ENCODE measurements at regions not wholly inside any gene's neighbourhood (a gene's known extent, or its start where the extent isn't known, plus 50 kb on each side); places are given as distances from the start of the nearest gene placed in this dataset.
"Not testable (repeated sequence)": the region's sequence is repeated elsewhere in the genome, so short reads cannot be mapped to it uniquely, and the experiment has no call there.

DNA sequence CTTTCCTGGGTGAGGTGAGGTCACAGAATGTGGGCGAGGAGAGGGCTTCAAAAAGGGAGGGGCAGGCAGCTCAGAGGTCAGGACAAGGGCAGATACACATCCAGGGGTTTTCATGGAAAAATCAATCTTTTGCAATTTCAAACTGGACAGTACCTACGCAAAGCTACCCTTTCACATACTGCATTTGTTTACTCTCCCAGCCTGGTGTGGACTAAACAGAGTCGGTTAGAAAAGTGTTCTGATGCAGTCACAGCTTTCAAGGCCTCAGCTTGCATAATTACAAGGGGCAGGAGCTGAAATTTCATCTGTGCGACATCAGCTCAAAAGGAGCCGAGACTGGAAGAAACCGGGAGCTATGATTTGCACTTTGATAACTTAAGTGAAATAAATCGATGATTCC lies 351.8 kb downstream of the TEX29 start:
- not testable (repeated sequence) for DNase-seq (ENCODE audit: low read depth)

DNA sequence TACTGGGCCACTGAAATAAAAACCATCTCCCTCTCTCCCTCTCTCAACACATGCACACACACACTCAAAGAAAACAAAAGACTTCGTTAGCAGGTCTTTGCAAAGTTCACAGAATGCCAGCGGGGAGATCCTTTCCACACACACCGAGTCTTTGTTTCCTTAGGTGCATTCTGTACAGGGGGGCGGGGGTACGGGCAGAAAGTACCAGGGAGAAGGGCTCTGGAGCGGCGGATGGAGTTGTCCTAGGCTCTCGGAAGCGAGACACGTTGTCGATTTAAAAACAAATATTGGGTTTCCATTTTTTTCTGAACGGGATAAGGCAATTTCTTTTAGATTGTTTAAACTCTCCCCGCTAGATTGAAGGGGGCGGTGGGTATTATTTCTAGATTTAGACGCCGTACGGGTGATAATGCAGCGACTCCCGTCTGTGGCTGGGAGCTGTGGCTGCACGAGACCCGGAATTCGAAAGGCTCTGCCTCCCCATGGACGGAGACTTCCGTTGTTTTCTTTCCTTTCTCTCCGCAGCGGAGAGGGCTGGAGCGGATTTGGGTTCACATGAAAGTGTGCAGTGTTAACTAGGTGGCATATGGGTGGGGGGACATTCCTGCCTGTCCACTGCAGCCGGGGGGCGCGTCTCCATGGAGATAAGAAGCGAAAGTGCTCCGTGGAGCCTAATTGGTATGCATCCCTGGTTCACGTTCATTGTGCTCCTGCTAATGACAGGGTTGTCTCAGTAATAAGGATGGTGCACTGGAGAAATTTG lies 357.9 kb downstream of the TEX29 start:
- DNase-seq (ENCODE audit: low read depth): not testable (repeated sequence)

DNA sequence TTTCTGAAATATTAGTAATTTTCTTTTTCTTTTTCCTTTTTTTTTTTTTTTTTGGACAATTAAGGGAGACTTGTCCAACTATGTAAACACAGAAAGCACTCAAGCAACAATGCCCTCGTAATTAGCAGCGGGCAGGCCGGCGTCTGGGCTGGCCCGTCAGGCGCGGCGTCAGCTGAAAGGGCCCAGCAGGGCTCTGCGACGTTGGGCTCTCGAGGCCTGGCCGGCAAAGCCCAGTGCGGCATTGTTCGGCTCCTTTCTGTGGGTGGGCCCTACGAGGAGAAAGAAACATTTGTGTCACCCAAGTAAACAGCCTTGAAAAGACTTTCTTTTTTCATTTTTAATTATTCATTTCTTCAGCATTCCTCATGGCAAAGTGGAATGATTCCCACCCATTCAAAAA lies 359.2 kb downstream of the TEX29 start:
- DNase-seq (ENCODE audit: low read depth): not testable (repeated sequence)

DNA sequence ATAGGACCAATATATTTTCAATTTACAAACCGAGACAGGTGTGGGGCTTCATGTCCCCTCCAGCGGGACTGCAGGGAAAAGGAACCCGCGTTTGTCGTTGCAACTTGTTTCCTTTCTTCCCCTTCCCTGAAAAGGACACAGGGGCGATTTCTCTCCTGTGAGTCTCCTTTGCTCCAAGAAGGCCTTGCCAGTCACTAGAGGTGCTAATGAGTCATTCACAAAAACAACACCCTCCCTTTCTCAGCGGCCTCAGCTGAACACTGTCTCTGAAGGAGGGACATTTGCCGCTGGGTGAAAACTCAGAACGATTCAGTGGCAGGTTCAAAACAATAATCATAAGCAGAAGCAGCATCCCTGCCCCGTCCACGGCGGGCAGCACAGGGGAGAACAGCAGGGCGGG lies 359.7 kb downstream of the TEX29 start:
- DNase-seq (ENCODE audit: low read depth): not testable (repeated sequence)

DNA sequence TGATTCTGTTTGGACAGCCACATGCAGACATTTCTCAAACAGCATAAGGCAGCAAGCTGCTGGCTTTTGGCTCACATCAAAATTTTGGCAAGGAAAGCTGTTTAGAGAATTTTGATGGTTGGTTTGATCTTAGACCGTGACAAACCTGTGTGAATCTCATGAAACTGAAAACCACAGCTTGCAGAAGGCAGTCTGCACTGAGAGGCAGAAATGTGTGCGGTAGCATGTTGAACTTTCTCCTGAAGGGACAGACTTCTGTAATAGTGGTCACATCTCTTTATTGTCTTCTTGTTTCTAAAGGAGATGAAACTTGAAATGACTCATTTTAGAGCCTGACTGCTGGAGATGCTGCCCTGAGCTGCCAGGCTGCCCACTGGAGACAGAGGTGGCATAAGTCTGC lies 371.6 kb downstream of the TEX29 start:
- not testable (repeated sequence) for DNase-seq (ENCODE audit: low read depth)

GRCh38 chr13:111696121-111696520 lies 370.8 kb upstream of the SOX1 start:
- DNase-seq (ENCODE audit: low read depth): not testable (repeated sequence)

- DNase-seq (ENCODE audit: low read depth): not testable (repeated sequence)
Observed at GRCh38 chr13:111702059-111702458, 364.9 kb upstream of the SOX1 start.

Data from stimulated activated CD8-positive, alpha-beta memory T cell treated with anti-CD3 and anti-CD28 coated beads, Interleukin-15, amount 100 ng/mL, for 1 hour (primary cell).